Calu3 (cell line): ENCODE measurements at regions not wholly inside any gene's neighbourhood (a gene's known extent, or its start where the extent isn't known, plus 50 kb on each side); places are given as distances from the start of the nearest gene placed in this dataset.

ENCODE experiments used
- BruUV-seq: library from RNA; stranded (reverse); fragments of 400-500 nt; replicated peaks from 2 replicates; lab custom pipeline; 2021; lab: Mats Ljungman, UMichigan
- CTCF ChIA-PET: fragments of 300-600 bp; sonication (Branson Sonifier 250); formaldehyde crosslinking; loops from one replicate; lab custom pipeline; 2022; ENCODE audit warnings: antibody characterized with exemption; lab: Charles Lee
- DNase-seq: peaks from one replicate; pipeline ENCODE4 v3.0.0; 2022
- H3K27ac Mint-ChIP-seq: one replicate; pipeline ENCODE4 v1.8.0; 2022; ENCODE audit warnings: mixed read lengths; ENCODE audit not compliant: unreplicated experiment
- H3K27me3 Mint-ChIP-seq: one replicate; pipeline ENCODE4 v1.8.0; 2022; ENCODE audit warnings: mixed read lengths; ENCODE audit not compliant: unreplicated experiment
- H3K36me3 Mint-ChIP-seq: one replicate; pipeline ENCODE4 v1.8.0; 2022; ENCODE audit warnings: mild to moderate bottlenecking, moderate library complexity, mixed read lengths; ENCODE audit not compliant: insufficient read depth, unreplicated experiment
- H3K4me1 Mint-ChIP-seq: one replicate; pipeline ENCODE4 v1.8.0; 2022; ENCODE audit warnings: mild to moderate bottlenecking, low read depth, mixed read lengths; ENCODE audit not compliant: unreplicated experiment
- H3K4me3 Mint-ChIP-seq: one replicate; pipeline ENCODE4 v1.8.0; 2022; ENCODE audit warnings: mild to moderate bottlenecking, low read depth, moderate library complexity, mixed read lengths; ENCODE audit not compliant: unreplicated experiment
- H3K9me3 Mint-ChIP-seq: one replicate; pipeline ENCODE4 v1.8.0; 2022; ENCODE audit warnings: low read depth, mixed read lengths; ENCODE audit not compliant: unreplicated experiment
- CTCF ChIP-seq: fragments of 200-600 bp; IDR thresholded peaks from one replicate; pipeline ENCODE4 v1.8.0; 2022; ENCODE audit warnings: antibody characterized with exemption; ENCODE audit not compliant: unreplicated experiment
- intact Hi-C: fragments of 100-400 bp; cut with micrococcal nuclease; formaldehyde crosslinking; loops from one replicate; pipeline ENCODE4 v1.10.0; 2022; ENCODE audit not compliant: unreplicated experiment

GRCh38 chr13:55669051-55669450 is 1471.7 kb upstream of the PRR20A start:
- intact Hi-C loops: no loop called here
- CTCF ChIA-PET: no interaction called here
- H3K4me1 Mint-ChIP-seq: no peaks in the 10 kb centered on the region
- H3K27me3 Mint-ChIP-seq: no peaks in the 10 kb centered on the region
- no peak overlapping the region for H3K27ac Mint-ChIP-seq
- no peaks in the 10 kb centered on the region for H3K36me3 Mint-ChIP-seq
- no peak for DNase-seq
- no TSS peak for BruUV-seq
- H3K4me3 Mint-ChIP-seq: no peak overlapping the region
- no peaks in the 10 kb centered on the region for H3K9me3 Mint-ChIP-seq
- no peak for TF ChIP-seq CTCF

GRCh38 chr13:55673910-55674309 is 1466.8 kb upstream of the PRR20A start:
- no peaks in the 10 kb centered on the region for H3K27me3 Mint-ChIP-seq
- H3K27ac Mint-ChIP-seq: no peak overlapping the region
- no peaks in the 10 kb centered on the region for H3K9me3 Mint-ChIP-seq
- H3K4me1 Mint-ChIP-seq: no peaks in the 10 kb centered on the region
- CTCF ChIA-PET: no interaction called here
- H3K4me3 Mint-ChIP-seq: no peak overlapping the region
- H3K36me3 Mint-ChIP-seq: no peaks in the 10 kb centered on the region
- TF ChIP-seq CTCF: no peak
- BruUV-seq: no TSS peak
- intact Hi-C loops: no loop called here
- DNase-seq: no peak

- no peak for DNase-seq
- Mint-ChIP-seq H3K4me3 (no peak overlapping the region), H3K27ac (no peak overlapping the region), H3K36me3 (no peaks in the 10 kb centered on the region), H3K27me3 (no peaks in the 10 kb centered on the region), H3K4me1 (no peaks in the 10 kb centered on the region), H3K9me3 (no peaks in the 10 kb centered on the region)
- CTCF ChIA-PET: no interaction called here
- no peak for TF ChIP-seq CTCF
- BruUV-seq: no TSS peak
- intact Hi-C loops: no loop called here
Observed at GRCh38 chr13:55682776-55683175, 1457.9 kb upstream of the PRR20A start.

- CTCF ChIA-PET: no interaction called here
- no peak overlapping the region for H3K27ac Mint-ChIP-seq
- no peaks in the 10 kb centered on the region for H3K27me3 Mint-ChIP-seq
- no peaks in the 10 kb centered on the region for H3K4me1 Mint-ChIP-seq
- no peaks in the 10 kb centered on the region for H3K36me3 Mint-ChIP-seq
- BruUV-seq: no TSS peak
- intact Hi-C loops: no loop called here
- TF ChIP-seq CTCF: no peak
- H3K4me3 Mint-ChIP-seq: no peak overlapping the region
- DNase-seq: no peak
- H3K9me3 Mint-ChIP-seq: no peaks in the 10 kb centered on the region
Observed at GRCh38 chr13:55705526-55705925, 1435.2 kb upstream of the PRR20A start.

GRCh38 chr13:55705971-55706370 is 1434.7 kb upstream of the PRR20A start:
- BruUV-seq: no TSS peak
- TF ChIP-seq CTCF: no peak
- no peaks in the 10 kb centered on the region for H3K9me3 Mint-ChIP-seq
- no peaks in the 10 kb centered on the region for H3K4me1 Mint-ChIP-seq
- CTCF ChIA-PET: no interaction called here
- no peak overlapping the region for H3K4me3 Mint-ChIP-seq
- H3K27me3 Mint-ChIP-seq: no peaks in the 10 kb centered on the region
- H3K36me3 Mint-ChIP-seq: no peaks in the 10 kb centered on the region
- intact Hi-C loops: no loop called here
- DNase-seq: no peak
- no peak overlapping the region for H3K27ac Mint-ChIP-seq
